Muscle of leg (tissue), 3 donors: ENCODE measurements at regions not wholly inside any gene's neighbourhood (a gene's known extent, or its start where the extent isn't known, plus 50 kb on each side); places are given as distances from the start of the nearest gene placed in this dataset.

Source experiments
- DNase-seq: peaks from one replicate; pipeline ENCODE4 v3.0.0; 2013
- H3K27ac ChIP-seq: one replicate; pipeline ENCODE4 v1.5.1; 2013; ENCODE audit warnings: mild to moderate bottlenecking, low read length, control low read depth
- H3K27me3 ChIP-seq: one replicate; pipeline ENCODE4 v1.6.1; 2013; ENCODE audit warnings: low read length; ENCODE audit not compliant: control insufficient read depth, insufficient read depth
- H3K36me3 ChIP-seq: one replicate; pipeline ENCODE4 v1.6.1; 2013; ENCODE audit warnings: low read length; ENCODE audit not compliant: control insufficient read depth, insufficient read depth
- H3K4me1 ChIP-seq: one replicate; pipeline ENCODE4 v1.6.1; 2013; ENCODE audit warnings: low read length; ENCODE audit not compliant: control insufficient read depth, insufficient read depth
- H3K4me3 ChIP-seq: one replicate; pipeline ENCODE4 v1.5.1; 2013; ENCODE audit warnings: low read length, control low read depth
- H3K9me3 ChIP-seq: replicated peaks from 2 replicates; pipeline ENCODE4 v1.6.1; 2013; ENCODE audit warnings: low read depth, low read length; ENCODE audit not compliant: control insufficient read depth
- WGBS: methylation state at CpG from one replicate; pipeline ENCODE4 v1.1.5; 2013; ENCODE audit warnings: missing lambda C conversion rate; ENCODE audit not compliant: insufficient coverage; 5-methylcytosine and 5-hydroxymethylcytosine counted together

GRCh38 chr3:103617961-103618360 lies 1183.1 kb downstream of the ZPLD1 start:
- WGBS = no CpG with 5 or more reads among the region's 2 CpGs
- Histone ChIP-seq H3K4me3 (no peak overlapping the region), H3K9me3 (peaks cover 6% of the 10 kb centered on the region), H3K4me1 (no peaks in the 10 kb centered on the region), H3K27ac (no peak overlapping the region), H3K27me3 (no peaks in the 10 kb centered on the region), H3K36me3 (no peaks in the 10 kb centered on the region)
- DNase-seq = no peak

DNA sequence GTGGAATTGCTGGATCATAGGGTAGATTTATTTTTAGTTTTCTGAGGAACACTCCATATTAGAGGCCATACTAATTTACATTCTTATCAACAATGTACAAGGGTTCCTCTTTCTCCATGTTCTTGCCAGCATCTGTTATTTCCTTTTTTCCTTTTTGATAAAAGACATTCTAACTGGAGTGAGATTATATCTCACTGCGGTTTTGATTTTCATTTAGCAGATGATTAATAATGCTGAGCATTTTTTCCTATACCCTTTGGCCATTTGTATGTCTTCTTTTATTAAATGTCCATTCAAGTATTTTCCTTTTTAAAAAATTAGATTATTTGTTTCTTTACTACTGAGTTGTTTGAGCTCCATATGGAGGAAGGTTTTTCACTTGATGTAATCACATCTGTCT lies 1189.5 kb downstream of the ZPLD1 start:
- Histone ChIP-seq H3K4me3 (no peak overlapping the region), H3K36me3 (no peaks in the 10 kb centered on the region), H3K4me1 (no peaks in the 10 kb centered on the region), H3K27me3 (no peaks in the 10 kb centered on the region), H3K9me3 (no peaks in the 10 kb centered on the region), H3K27ac (no peak overlapping the region)
- WGBS = no CpG with 5 or more reads among the region's 1 CpG
- no peak for DNase-seq

DNA sequence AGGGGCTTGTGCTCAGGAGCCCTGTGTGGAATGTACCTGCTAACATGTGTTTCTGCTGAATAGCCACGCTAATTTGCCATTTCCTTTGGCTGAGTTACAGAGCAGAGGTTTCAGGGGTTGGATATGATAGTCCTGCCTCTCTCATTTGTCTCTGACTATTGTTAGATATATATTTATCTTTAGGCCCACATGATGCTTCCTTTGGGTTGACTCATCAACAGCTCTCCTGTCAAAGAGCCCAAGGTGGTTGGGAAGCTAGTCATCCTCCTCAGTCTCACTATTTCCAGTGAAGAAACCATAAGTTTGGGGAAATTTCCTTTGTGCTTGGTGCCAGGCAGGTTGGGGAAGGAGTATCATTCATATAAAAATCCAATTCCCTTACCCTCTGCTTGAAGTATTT lies 1194.6 kb downstream of the ZPLD1 start:
- Histone ChIP-seq H3K9me3 (peaks cover 12% of the 10 kb centered on the region), H3K27me3 (no peaks in the 10 kb centered on the region), H3K27ac (no peak overlapping the region), H3K36me3 (no peaks in the 10 kb centered on the region), H3K4me3 (no peak overlapping the region), H3K4me1 (no peaks in the 10 kb centered on the region)
- WGBS = no CpG with 5 or more reads among the region's 1 CpG
- no peak for DNase-seq

DNA sequence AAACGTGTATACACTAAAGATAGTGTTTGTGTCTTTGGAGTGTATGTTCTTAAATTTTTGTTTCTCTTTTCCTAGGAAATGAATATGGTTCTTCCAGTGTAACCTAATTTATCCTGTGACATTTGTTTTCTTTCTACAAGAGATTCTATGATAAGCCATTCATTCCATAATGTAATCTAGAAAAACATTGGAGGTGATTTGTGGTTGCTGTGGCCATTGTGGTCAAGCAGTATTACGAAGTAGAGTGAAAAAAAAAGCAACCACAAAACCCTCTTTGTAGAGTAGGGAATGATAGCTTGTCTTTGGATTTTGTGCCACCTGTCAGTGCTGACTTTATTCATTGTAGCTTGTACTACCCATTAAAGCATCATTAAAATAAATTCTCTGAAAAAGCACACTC lies 1209.6 kb downstream of the ZPLD1 start:
- no CpG with 5 or more reads among the region's 2 CpGs for WGBS
- no peak overlapping the region for H3K27ac ChIP-seq
- no peaks in the 10 kb centered on the region for H3K36me3 ChIP-seq
- H3K9me3 ChIP-seq = no peaks in the 10 kb centered on the region
- no peaks in the 10 kb centered on the region for H3K27me3 ChIP-seq
- H3K4me3 ChIP-seq = no peak overlapping the region
- no peaks in the 10 kb centered on the region for H3K4me1 ChIP-seq
- DNase-seq = no peak

DNA sequence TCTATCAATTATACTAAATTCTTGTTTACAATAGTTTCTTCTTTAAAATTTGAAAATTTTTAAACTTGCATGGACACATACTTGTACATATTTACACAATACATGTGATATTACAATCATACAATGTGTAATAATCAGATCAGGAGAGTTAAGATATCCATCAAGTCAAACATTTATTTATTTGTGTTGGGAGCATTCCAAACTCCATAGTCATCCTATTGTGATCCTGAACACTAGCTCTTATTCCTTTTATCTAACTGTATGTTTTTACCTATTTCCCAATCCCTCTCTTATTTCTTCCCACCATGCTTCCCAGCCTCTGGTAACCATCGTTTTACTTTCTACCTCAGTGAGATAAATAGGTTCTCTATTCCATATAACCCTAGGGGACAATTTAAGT lies 1219.2 kb downstream of the ZPLD1 start:
- Histone ChIP-seq H3K27ac (no peak overlapping the region), H3K36me3 (no peaks in the 10 kb centered on the region), H3K4me1 (no peaks in the 10 kb centered on the region), H3K4me3 (no peak overlapping the region), H3K27me3 (no peaks in the 10 kb centered on the region), H3K9me3 (no peaks in the 10 kb centered on the region)
- WGBS = no CpG with 5 or more reads among the region's 1 CpG
- no peak for DNase-seq

DNA sequence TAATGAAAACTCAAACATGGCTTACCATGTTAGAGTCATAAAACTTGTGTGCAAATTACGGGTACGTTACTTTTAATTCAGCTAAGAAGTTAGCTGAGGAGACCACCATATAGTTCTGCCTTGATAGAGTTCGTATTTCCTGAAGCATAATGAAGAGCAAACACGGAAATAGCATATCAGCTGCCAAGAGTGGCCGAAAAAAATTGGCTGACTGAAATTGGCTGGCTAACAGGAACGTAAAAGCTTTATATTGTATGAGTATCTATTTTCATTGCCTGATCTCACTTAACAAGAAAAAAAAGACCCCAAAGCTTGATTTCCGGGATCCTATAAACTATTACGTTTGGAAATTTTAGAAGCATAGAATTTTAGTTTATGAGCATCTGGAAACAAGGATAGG lies 1222.9 kb downstream of the ZPLD1 start:
- Histone ChIP-seq H3K9me3 (no peaks in the 10 kb centered on the region), H3K36me3 (no peaks in the 10 kb centered on the region), H3K4me1 (no peaks in the 10 kb centered on the region), H3K27me3 (no peaks in the 10 kb centered on the region), H3K27ac (no peak overlapping the region), H3K4me3 (no peak overlapping the region)
- 80% methylated on average over 1 of the region's 8 CpGs for WGBS
- DNase-seq = peak; percentile 66

- WGBS = no CpG with 5 or more reads among the region's 2 CpGs
Observed at GRCh38 chr3:103660810-103661209, 1226.0 kb downstream of the ZPLD1 start.

DNA sequence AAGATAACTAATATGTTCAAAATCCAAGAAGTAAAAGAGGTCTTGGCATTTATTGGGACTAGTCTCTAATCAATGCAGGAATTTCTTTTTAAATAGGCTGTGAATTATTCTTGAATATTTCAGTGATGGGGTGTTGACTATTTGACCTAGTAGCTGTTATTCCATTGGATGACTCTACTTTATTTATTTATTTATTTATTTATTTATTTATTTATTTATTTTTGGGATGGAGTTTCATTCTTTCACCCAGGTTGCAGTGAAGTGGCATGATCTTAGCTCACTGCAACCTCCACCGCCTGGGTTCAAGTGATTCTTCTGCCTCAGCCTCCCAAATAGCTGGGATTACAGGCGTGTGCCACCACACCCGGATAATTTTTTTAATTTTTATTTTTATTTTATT lies 1227.8 kb downstream of the ZPLD1 start:
- Histone ChIP-seq H3K9me3 (no peaks in the 10 kb centered on the region), H3K4me3 (no peak overlapping the region), H3K27ac (no peak overlapping the region), H3K36me3 (no peaks in the 10 kb centered on the region), H3K4me1 (no peaks in the 10 kb centered on the region), H3K27me3 (no peaks in the 10 kb centered on the region)
- DNase-seq = no peak
- no CpG with 5 or more reads among the region's 3 CpGs for WGBS

More at GRCh38 chr3:103660810-103661209, 1226.0 kb downstream of the ZPLD1 start:
- Histone ChIP-seq H3K4me1 (no peaks in the 10 kb centered on the region), H3K4me3 (no peak overlapping the region), H3K9me3 (no peaks in the 10 kb centered on the region), H3K27me3 (no peaks in the 10 kb centered on the region), H3K27ac (no peak overlapping the region), H3K36me3 (no peaks in the 10 kb centered on the region)
- DNase-seq = no peak

DNA sequence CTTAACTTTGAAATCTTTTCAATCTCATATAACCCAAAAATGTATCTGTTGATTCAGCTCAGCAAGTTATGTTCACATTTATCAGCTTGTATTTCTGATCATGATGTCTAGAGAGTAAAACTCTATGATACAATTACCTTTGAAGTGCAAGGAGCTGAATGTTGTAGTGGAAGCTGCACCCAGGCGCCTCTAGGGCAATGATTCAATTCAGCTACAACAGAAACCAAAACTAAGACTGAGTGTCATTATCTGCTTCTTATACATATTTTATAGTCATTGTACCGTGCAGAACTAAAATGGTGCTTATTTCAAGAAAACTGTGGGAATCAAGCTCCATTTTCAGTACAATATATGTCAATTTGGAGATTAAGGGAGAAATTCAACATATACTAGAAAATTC lies 1237.5 kb downstream of the ZPLD1 start:
- WGBS = no CpG with 5 or more reads among the region's 2 CpGs
- Histone ChIP-seq H3K4me3 (no peak overlapping the region), H3K9me3 (no peaks in the 10 kb centered on the region), H3K36me3 (no peaks in the 10 kb centered on the region), H3K27ac (no peak overlapping the region), H3K27me3 (no peaks in the 10 kb centered on the region), H3K4me1 (no peaks in the 10 kb centered on the region)
- no peak for DNase-seq

DNA sequence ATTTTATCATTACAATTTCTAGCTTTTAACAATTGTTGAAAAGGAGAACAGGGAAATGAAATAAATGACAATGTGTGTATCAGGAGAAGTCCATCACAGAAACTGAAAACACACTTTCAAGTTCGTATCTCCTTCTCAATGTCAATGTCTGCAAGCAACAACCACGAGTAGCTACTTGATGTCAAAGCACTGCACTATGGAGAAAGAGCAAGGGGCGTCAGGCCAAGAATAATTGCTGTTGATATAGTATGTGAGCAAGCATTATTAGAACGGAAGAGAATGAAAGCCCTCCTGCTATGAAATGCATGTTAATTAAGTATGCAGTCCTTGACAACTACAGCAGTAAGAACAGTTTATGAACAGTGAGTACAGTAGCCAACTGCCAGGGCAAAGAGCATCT lies 1250.1 kb downstream of the ZPLD1 start:
- Histone ChIP-seq H3K36me3 (no peaks in the 10 kb centered on the region), H3K9me3 (no peaks in the 10 kb centered on the region), H3K4me1 (no peaks in the 10 kb centered on the region), H3K4me3 (no peak overlapping the region), H3K27me3 (no peaks in the 10 kb centered on the region), H3K27ac (no peak overlapping the region)
- 83% methylated on average over 1 of the region's 4 CpGs for WGBS
- DNase-seq = peak; percentile 2

- Histone ChIP-seq H3K27ac (no peak overlapping the region), H3K9me3 (no peaks in the 10 kb centered on the region), H3K36me3 (no peaks in the 10 kb centered on the region), H3K4me1 (no peaks in the 10 kb centered on the region), H3K27me3 (no peaks in the 10 kb centered on the region), H3K4me3 (no peak overlapping the region)
- DNase-seq = no peak
- WGBS = no CpG with 5 or more reads among the region's 1 CpG
Observed at GRCh38 chr3:103685939-103686338, 1251.1 kb downstream of the ZPLD1 start.
